GM12864 (cell line): ENCODE measurements at regions not wholly inside any gene's neighbourhood (a gene's known extent, or its start where the extent isn't known, plus 50 kb on each side); places are given as distances from the start of the nearest gene placed in this dataset.

Experiments
- DNase-seq: peaks from one replicate; pipeline ENCODE4 v3.0.0-alpha.2; 2011; ENCODE audit warnings: low read depth
- H3K4me3 ChIP-seq: 2 replicates; pipeline ENCODE4 v1.5.1; 2011; ENCODE audit warnings: mild to moderate bottlenecking, low read depth, low read length, control low read depth
- TF ChIP-seq, protein P1 (sequence below): IDR thresholded peaks from 2 replicates; pipeline ENCODE4 v1.5.1; 2011; ENCODE audit warnings: low read depth, mild to moderate bottlenecking, moderate library complexity, low read length, control low read depth, inconsistent platforms; ENCODE audit errors: missing control alignments

DNA sequence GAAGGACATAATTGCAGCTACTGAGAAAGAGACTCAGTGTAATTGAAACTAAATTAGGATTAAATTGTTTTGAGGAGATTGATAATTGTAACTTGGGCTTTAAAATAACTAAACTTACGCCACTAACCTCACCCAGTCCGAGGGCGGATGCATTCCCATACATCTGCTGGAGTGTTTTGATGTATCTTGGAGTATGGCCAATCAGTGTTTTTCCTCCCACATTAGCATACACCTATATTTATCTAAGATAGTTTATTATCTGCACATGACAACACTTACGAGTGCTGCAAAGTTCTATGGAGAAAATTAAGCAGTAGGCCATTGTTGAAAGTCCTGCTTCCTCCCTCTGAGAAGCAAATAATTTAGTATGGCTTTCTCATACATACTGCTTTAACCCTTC, 184.7 kb upstream of the PLEKHG7 start:
- TF ChIP-seq, protein P1, sequence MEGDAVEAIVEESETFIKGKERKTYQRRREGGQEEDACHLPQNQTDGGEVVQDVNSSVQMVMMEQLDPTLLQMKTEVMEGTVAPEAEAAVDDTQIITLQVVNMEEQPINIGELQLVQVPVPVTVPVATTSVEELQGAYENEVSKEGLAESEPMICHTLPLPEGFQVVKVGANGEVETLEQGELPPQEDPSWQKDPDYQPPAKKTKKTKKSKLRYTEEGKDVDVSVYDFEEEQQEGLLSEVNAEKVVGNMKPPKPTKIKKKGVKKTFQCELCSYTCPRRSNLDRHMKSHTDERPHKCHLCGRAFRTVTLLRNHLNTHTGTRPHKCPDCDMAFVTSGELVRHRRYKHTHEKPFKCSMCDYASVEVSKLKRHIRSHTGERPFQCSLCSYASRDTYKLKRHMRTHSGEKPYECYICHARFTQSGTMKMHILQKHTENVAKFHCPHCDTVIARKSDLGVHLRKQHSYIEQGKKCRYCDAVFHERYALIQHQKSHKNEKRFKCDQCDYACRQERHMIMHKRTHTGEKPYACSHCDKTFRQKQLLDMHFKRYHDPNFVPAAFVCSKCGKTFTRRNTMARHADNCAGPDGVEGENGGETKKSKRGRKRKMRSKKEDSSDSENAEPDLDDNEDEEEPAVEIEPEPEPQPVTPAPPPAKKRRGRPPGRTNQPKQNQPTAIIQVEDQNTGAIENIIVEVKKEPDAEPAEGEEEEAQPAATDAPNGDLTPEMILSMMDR: no peak
- H3K4me3 ChIP-seq: no peak overlapping the region
- DNase-seq: no peak

DNA sequence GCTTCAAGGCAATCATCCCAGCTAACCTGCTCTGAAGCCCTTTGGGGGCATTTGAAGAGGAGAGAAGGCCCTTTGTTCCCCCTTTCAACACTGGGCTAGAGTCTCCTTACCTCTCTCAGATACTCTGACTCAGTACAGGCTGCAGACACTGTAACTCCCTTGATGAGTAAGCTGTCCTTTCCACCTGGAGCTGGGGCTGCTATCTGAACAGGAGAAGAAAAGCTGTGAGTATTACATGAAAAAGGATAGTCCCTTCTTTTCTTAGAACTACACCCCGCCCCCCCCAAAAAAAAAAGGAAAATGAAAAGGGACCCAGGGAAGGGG, 186.6 kb upstream of the PLEKHG7 start:
- no peak for DNase-seq
- H3K4me3 ChIP-seq: no peak overlapping the region
- TF ChIP-seq, protein P1: no peak

DNA sequence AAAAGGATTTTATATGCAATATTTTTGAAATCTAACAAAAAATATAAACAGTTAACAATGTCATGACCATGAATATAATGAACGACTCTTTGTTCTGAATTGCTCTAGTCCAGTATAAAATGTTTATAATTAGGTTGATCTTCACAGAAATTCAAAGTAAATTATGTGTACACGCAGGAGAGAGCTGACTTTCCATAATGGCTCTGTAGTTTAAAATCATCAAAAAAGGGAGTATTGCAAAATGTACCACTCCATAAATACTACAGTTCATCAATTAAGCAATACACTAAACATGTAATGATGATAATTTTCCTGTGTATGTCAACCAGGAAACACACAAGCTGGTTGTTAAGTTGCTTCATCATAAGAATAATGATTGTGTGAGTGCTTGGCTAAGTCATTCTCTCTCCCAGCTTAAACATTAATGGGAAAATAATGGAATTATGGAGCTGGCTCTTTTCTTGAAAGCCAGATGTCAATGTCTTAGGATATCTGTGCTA, 189.5 kb upstream of the PLEKHG7 start:
- TF ChIP-seq, protein P1: no peak
- no peak overlapping the region for H3K4me3 ChIP-seq
- DNase-seq: no peak

DNA sequence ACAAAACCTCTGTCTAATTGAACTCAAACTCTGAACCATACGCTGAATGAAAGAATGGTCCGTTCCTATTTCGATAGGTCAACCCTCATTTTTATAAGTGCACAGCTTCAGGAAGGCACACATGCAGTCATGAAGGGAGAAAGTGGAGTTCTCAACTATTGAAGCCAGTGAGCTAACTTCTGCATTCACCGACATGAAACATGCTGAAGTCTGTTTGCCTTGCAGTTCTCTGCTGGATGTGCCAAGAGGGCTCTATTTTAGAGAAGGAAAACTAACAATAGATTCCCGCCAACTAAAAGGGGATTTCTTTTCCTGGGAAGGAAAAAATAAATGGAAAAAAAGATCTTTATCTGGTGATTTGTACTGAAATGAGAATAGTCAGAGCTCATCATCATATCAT, 191.0 kb upstream of the PLEKHG7 start:
- no peak overlapping the region for H3K4me3 ChIP-seq
- TF ChIP-seq, protein P1: no peak
- no peak for DNase-seq

DNA sequence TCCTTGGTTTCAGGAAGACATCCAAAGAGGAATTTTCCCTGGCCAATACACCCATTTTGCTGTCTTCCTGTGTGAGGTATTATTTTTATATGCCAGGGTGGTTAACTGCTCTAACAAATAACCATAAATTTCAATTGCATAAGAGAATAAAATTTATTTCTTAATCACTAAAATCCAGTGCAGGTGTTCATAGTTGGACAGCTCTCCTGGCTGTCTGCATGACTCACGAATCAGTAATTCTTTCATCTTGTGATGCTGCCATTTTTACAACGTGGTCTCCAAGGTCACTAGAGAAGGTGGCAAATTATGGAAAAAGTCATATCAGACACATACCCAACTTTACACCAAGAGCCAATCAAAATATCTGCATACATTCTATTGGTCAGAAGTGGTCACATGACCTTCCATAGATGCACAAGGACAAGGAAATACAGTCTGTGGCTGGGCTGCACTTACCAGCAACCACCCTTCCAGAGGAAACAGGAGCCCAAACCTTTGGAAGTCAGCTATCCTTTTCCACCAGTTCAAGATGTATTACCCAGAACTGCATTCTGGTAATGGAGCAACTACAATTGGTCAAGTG, 193.5 kb upstream of the PLEKHG7 start:
- no peak for DNase-seq
- no peak overlapping the region for H3K4me3 ChIP-seq
- TF ChIP-seq, protein P1: no peak

DNA sequence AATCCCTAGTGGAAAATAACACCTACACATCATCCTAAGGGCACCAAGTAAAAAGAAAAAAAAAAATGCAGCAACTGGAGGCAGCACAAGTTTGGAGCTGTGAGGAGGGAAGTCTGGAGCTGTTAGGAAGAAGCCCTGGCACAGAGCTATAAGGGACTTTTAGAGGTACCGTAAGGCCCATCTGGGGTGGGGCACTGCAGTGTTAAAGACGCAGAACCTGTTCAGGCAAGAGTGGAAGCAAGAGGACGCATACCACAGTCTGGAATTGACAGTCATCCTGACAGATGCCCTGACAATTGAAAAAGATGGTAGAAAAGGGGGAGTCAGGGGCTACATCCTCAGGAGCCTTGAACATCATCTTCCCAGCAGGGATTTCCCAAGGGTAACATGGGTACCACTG, 195.9 kb upstream of the PLEKHG7 start:
- no peak for DNase-seq
- TF ChIP-seq, protein P1: no peak
- H3K4me3 ChIP-seq: no peak overlapping the region

DNA sequence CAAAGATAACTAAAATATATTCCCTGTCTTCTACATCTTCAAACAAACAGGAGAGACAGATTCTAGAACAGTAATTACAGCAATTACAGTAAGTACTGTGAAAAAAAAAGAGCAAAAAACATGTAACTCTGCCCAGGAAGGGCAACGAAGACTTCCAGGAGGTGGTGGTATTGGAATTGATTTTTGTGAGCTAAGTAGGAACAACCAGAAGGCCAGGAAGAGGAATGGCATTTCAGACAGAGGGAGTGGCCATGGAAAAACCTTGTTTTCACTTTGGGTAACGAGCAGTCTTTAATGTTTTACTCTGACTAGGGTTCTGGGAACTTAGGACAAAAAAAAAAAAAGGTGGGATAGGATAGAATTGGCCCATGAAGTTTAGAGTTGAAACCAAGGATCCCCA, 196.3 kb upstream of the PLEKHG7 start:
- TF ChIP-seq, protein P1: no peak
- no peak for DNase-seq
- H3K4me3 ChIP-seq: no peak overlapping the region
